Stimulated activated CD4-positive, alpha-beta T cell treated with anti-CD3 and anti-CD28 coated beads, TNF-alpha, amount 100 ng/mL, for 24 hours (primary cell): ENCODE measurements at regions not wholly inside any gene's neighbourhood (a gene's known extent, or its start where the extent isn't known, plus 50 kb on each side); places are given as distances from the start of the nearest gene placed in this dataset.

ENCODE experiments used
- DNase-seq, 3 experiments: peaks; one replicate each; pipeline ENCODE4 v3.0.0-alpha.2; 2020; ENCODE audit warnings: low read depth in 3 of 3

- DNase-seq: no peak
These were observed 1434.0 kb upstream of the LRRTM3 start for GRCh38 chr10:65491799-65492198.

DNA sequence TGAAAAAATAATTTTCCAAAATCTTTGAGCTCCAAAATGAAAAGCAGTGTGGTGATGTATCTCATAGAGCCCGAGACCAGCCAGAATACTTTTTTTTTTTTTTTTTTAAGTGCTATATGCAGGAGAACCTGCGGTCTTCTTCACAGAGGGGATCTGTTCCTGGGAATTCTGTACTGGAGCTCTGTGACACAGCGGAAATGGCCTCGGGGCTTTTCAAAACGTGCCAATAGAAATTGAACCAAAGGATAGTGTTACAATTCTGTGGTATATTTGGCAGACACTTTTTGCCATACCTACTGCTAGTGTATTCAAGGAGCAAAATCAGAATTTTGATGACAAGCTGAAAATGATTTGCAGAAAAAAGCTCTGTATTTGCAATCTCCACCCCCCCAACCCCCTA lies 1429.3 kb upstream of the LRRTM3 start:
- DNase-seq: no peak

- no peak for DNase-seq
These were observed 1428.0 kb upstream of the LRRTM3 start for GRCh38 chr10:65497837-65498236.

DNA sequence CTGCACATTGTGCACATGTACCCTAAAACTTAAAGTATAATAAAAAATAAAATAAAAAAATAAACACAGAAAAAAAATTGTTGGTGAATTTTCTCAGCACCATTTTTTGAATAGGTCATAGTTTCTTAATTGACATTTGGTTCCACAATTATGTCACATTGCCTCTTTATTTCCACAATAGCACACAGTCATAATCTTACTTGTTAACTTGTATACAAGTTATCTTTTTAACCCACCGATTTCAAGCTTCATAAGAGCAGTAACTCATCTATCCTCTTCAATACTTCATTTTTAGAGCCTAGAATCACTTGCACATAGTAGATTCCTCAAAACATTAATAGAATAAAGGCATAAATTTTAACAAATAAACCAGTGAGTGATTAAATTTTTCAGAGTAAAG lies 1425.1 kb upstream of the LRRTM3 start:
- no peak for DNase-seq

DNA sequence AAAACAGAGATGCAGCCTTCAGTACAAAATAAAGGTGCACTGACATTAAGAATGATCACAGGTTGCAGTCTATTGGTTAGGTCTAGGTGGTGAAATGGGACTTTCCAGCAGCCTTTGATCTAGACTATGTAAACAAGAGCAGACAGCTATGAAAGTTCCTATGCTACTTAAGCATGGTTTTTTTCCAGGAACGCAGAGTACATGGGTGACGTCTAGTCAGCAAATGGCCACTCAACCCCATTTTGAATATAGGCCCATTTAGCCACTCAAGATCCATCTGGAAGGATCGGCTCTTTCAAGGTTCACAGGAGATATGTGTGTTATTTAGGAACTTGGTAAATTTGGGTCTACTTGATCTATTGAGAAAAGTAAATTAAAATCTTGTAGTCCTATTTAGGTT lies 1424.6 kb upstream of the LRRTM3 start:
- DNase-seq: no peak

GRCh38 chr10:65518379-65518778 lies 1407.5 kb upstream of the LRRTM3 start:
- DNase-seq: no peak

DNA sequence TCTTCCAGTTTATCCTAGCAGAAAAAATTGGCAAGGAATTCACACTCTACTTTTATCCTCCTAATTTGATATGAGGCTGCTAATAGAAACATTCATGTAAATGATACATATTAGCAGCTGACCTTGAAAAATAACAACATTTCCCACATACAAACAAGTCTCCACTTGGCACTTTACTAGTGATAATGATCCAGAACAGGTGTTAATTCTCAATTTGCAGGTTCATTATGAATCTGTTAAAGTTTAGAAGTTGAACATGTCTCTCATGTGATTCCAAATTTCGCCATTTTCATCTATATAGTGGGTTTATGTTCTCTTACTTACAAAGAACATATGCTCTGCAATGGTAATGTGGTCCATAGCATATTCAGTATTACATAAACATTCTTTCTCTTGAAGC lies 1396.8 kb upstream of the LRRTM3 start:
- no peak for DNase-seq

DNA sequence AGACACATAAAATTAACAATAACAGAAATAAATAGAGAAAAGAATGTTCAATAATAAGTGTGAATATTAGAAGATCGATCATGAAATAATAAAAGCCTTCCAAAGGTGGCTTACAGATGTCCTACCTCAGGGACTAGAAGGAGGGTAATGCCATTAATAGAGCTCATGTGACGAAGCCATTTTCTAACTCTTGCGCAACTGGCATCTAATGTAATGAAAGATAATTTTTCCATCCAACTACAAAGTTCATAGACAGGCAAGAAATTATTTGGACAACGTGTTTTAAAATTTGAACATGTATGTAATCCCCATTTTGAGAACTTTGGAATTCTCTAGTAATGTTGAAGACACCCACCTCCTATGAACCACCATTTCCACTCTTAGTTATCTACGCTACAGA lies 1394.3 kb upstream of the LRRTM3 start:
- DNase-seq: no peak

GRCh38 chr10:65534771-65535170 lies 1391.1 kb upstream of the LRRTM3 start:
- DNase-seq: no peak

DNA sequence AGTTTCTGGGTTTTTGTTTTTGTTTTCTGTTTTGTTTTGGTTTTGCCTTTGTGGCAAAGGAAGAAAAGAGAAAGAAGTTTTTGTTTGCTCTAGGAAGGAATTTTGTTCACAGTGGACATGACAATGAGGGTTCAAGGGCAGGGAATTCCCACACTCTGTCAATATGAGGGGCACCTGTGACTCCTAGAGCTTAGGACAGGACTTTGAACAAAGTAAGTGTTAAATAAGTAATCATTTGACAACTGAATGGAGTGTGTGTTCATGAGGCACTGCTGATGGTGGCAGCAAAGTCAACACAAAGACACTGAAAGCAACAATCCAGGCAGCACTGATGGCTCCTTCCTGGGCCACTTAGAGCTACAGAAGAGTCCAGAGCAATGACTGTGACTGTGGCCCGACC lies 1381.1 kb upstream of the LRRTM3 start:
- no peak for DNase-seq

DNA sequence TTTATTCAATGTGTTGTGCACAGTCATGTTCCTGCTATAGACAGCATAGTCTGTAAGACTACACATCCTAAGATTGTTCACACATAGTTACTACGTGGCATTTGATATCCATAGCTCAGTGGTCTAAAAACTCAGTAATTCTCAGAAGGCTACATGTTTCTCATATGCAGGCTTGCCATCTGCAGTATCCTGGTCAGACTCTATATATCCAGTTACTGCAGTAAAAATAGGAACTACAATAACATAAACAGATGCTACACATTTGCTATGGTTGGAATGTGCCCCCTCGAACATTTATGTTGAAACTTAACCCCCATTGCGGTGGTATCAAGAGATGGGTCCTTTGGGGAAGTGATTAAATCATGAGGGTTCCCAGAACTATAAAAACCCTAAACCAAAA lies 1377.8 kb upstream of the LRRTM3 start:
- no peak for DNase-seq

DNA sequence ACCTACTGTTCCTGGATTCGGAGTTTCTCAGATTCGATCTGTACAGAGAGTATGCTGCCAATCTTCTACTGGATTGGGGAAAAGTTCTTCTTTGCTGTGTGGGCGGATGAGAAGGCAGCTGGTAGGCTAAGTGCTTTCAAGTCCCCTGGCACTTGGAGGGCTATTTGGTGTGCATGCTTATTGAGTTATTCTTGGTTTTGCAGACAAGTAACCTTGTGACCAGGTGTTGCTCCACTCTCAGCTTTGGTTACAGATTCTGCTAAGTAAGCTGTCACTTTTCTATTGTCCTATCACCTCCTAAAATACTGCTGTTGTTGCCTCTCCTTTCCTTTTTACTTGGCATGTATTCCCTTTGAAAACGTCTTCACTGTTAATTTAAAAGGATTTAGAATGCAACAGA lies 1375.1 kb upstream of the LRRTM3 start:
- no peak for DNase-seq

GRCh38 chr10:65555192-65555591 lies 1370.6 kb upstream of the LRRTM3 start:
- no peak for DNase-seq

DNA sequence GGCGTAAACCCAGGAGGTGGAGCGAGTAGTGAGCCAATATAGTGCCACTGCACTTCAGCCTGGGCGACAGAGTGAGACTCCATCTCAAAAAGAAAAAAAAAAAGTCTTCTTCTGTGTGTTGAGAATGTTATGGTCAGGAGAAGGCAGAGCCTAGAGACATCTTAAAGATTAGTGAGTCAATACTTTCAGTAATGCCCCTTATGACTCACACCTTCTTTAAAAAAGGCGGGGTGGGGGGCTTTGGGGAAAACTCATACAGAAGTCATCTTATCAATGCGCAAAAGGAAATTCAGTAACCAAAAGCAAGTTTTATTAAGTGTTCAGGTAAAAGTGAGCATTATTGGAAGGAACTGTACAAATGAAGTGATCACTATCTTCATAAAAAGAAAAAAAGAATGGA lies 1369.8 kb upstream of the LRRTM3 start:
- no peak for DNase-seq

DNA sequence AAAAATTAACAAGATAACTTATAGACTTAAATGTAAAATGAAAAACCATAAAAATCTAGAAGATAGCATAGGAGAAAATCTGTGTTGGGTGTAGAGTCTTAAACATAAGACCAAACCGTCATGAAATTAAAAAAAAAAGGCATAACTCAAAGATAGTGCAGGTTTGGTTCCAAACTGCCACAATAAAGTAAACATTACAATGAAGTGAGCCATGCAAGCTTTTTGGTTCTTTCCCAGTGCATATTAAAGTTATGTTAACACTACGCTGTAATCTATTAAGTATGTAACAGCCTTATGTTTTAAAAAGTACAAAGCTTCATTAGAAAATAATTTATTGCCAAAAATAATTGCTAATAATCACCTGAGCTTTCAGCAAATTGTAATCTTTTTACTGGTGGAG lies 1366.5 kb upstream of the LRRTM3 start:
- DNase-seq: no peak

DNA sequence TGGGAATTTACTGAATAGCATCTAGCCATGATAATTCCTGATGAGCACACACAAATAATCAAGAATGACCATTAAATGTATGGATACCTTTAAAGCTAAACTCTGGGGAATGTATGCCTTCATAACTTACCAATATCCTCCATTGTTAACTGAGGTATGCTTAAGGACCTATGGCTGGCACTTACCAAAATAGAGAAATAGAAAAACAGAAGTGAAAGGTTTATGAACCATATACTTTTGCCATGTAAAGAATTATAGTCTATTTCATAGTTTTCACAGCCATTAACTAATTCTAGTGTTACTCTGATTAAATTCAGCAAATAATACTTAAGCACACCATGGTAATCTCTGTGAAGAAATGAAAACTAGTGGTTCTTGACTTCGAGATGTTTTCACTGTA lies 1360.6 kb upstream of the LRRTM3 start:
- DNase-seq: no peak

DNA sequence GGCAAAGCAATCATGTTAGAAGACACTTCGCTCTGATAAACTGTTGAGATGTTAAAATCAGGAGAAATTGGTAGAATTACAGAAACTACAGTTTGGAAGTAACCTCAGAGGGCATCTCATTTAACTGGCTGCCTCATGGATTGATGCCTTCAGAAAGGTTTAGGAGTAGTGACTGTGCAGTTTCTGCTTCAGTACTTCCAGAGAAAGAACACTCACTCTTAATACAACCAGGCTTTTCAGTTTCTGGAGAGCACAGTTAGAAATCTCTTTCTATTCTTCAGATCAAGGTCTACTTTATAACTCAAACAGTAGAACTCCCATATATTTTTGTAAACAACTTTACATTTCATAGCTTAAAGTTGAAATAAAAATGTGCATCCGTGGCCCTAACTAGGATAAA lies 1358.9 kb upstream of the LRRTM3 start:
- DNase-seq: no peak

- DNase-seq: no peak
These were observed 1355.5 kb upstream of the LRRTM3 start for GRCh38 chr10:65570143-65571010.

- DNase-seq: no peak
These were observed 1354.7 kb upstream of the LRRTM3 start for GRCh38 chr10:65571011-65571570.

DNA sequence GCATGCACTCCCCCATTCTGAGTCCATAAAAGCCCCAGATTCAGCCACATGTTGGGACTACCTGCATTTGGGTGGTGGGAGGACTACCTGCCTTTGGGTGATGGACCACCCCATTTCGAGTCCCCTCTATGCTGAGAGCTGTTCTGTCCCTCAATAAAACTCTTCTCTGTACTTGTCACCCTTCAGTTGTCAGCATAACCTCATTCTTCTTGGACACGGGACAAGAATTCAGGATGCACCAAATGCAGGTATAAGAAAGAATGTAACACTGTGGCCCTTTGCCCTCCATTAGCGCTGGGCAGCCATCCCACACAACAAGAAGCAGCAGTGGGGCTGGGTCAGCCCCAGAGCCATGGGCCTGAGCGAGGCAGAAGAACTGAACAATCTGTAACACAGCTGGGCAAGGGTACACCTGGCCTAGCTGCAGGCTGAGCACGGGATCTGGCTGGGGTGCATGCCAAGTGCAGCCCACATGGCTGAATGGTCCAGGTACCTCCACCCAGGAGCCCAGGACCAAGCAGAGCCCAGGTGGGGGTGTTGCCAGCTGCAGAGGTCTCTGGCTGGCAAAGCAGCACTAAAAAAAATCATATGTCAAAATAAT lies 1344.3 kb upstream of the LRRTM3 start:
- DNase-seq: no peak

DNA sequence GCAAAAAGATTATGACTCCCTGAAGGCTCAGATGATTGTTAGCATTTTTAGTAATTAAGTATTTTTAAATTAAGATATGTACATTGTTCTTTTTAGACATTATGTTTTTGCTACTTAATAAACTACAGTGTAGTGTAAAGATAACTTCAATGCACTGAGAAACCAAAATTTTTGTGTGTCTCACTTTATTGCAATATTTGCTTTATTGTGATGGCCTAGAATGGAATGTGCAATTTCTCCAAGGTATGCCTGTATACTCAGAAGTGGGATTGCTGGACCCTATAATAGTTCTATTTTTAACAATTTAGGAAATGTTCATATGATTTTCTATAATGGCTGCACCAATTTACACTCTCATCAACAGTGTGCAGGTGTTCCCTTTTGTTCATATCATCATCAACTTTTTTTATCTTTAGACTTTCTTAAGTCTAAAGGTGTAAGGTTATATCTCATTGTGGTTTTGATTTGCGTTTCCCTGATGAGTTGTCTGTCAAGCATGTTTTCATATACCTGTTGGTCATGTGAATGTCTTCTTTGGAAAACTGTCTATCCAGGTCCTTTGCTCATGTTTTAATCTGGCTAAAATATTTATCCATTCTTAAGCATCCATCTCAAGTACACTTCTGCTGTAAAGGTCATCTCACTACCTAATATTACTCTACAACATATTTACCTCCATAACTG lies 1323.5 kb upstream of the LRRTM3 start:
- no peak for DNase-seq

DNA sequence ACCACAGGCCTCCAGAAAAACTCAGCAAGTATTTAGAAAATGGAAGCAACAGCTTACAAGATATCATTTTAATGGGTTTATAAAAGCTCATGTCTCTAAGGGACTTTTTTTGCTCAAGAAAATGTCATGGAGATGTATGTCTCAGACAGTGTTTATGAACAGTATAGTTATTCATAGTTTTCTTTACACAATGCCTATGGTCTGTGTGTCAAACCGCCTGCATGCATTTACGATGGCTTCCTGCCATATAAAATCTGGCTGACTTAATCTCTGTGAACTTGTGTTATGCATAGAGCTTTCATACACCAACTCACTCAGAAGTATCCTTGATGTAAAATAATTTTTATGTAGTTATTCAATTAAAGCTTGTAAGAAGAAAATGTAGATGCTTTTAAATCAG lies 1314.2 kb upstream of the LRRTM3 start:
- DNase-seq: no peak
